ENCODE measurements at regions not wholly inside any gene's neighbourhood (a gene's known extent, or its start where the extent isn't known, plus 50 kb on each side); places are given as distances from the start of the nearest gene placed in this dataset.

GRCh38 chr3:98972720-98973119, 71.2 kb upstream of the DCBLD2 start:
- H3K27me3 ChIP-seq (ENCODE audit: low read length), result no peaks in the 10 kb centered on the region
- H4K20me1 ChIP-seq (ENCODE audit: low read depth, low read length), result no peaks in the 10 kb centered on the region
- no peak overlapping the region for H3K27ac ChIP-seq (ENCODE audit: low read depth, low read length)
- no peak overlapping the region for H3K4me3 ChIP-seq (ENCODE audit: insufficient read depth, low read length, poor library complexity, severe bottlenecking)
- no peak overlapping the region for H3K4me2 ChIP-seq (ENCODE audit: low read depth, low read length, poor library complexity, severe bottlenecking)
- no peaks in the 10 kb centered on the region for H3K9me2 ChIP-seq (replicated peaks; ENCODE audit: insufficient read depth, low read length)
- no peak for TF ChIP-seq EZH2phosphoT487 (conservative IDR thresholded peaks at IDR 0.05; ENCODE audit: low read length)
- TF ChIP-seq, protein P1, sequence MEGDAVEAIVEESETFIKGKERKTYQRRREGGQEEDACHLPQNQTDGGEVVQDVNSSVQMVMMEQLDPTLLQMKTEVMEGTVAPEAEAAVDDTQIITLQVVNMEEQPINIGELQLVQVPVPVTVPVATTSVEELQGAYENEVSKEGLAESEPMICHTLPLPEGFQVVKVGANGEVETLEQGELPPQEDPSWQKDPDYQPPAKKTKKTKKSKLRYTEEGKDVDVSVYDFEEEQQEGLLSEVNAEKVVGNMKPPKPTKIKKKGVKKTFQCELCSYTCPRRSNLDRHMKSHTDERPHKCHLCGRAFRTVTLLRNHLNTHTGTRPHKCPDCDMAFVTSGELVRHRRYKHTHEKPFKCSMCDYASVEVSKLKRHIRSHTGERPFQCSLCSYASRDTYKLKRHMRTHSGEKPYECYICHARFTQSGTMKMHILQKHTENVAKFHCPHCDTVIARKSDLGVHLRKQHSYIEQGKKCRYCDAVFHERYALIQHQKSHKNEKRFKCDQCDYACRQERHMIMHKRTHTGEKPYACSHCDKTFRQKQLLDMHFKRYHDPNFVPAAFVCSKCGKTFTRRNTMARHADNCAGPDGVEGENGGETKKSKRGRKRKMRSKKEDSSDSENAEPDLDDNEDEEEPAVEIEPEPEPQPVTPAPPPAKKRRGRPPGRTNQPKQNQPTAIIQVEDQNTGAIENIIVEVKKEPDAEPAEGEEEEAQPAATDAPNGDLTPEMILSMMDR (IDR thresholded peaks at IDR 0.05; ENCODE audit: insufficient read depth, low read length, poor library complexity, severe bottlenecking), result no peak
- H3K36me3 ChIP-seq (ENCODE audit: low read length), result no peaks in the 10 kb centered on the region
- H3K79me2 ChIP-seq (ENCODE audit: insufficient read depth, low read length), result no peaks in the 10 kb centered on the region
- no peak overlapping the region for H3K9ac ChIP-seq (ENCODE audit: low read length)
- no peaks in the 10 kb centered on the region for H3K9me3 ChIP-seq (ENCODE audit: insufficient read depth, low read length)
- no peaks in the 10 kb centered on the region for H3F3A ChIP-seq (ENCODE audit: insufficient read depth)
- H2AFZ ChIP-seq (ENCODE audit: low read depth, low read length, severe bottlenecking), result no peak overlapping the region

- Histone ChIP-seq H3K4me2 (ENCODE audit: low read depth, low read length, poor library complexity, severe bottlenecking) (no peak overlapping the region), H3K9me3 (ENCODE audit: insufficient read depth, low read length) (no peaks in the 10 kb centered on the region), H3K27me3 (ENCODE audit: low read length) (no peaks in the 10 kb centered on the region), H3K27ac (ENCODE audit: low read depth, low read length) (no peak overlapping the region), H3K9ac (ENCODE audit: low read length) (no peak overlapping the region), H3K9me2 (replicated peaks; ENCODE audit: insufficient read depth, low read length) (no peaks in the 10 kb centered on the region), H3K36me3 (ENCODE audit: low read length) (no peaks in the 10 kb centered on the region), H3K4me3 (ENCODE audit: insufficient read depth, low read length, poor library complexity, severe bottlenecking) (no peak overlapping the region), H3K79me2 (ENCODE audit: insufficient read depth, low read length) (no peaks in the 10 kb centered on the region), H3F3A (ENCODE audit: insufficient read depth) (no peaks in the 10 kb centered on the region), H4K20me1 (ENCODE audit: low read depth, low read length) (no peaks in the 10 kb centered on the region), H2AFZ (ENCODE audit: low read depth, low read length, severe bottlenecking) (no peak overlapping the region)
- TF ChIP-seq, protein P1 (IDR thresholded peaks at IDR 0.05; ENCODE audit: insufficient read depth, low read length, poor library complexity, severe bottlenecking), result no peak
- no peak for TF ChIP-seq EZH2phosphoT487 (conservative IDR thresholded peaks at IDR 0.05; ENCODE audit: low read length)
These were observed 70.7 kb upstream of the DCBLD2 start for GRCh38 chr3:98972155-98972554.

- Histone ChIP-seq H3K27me3 (ENCODE audit: low read length) (no peaks in the 10 kb centered on the region), H3K9me3 (ENCODE audit: insufficient read depth, low read length) (no peaks in the 10 kb centered on the region), H2AFZ (ENCODE audit: low read depth, low read length, severe bottlenecking) (no peak overlapping the region), H3K4me3 (ENCODE audit: insufficient read depth, low read length, poor library complexity, severe bottlenecking) (no peak overlapping the region), H3K9me2 (replicated peaks; ENCODE audit: insufficient read depth, low read length) (no peaks in the 10 kb centered on the region), H3K4me2 (ENCODE audit: low read depth, low read length, poor library complexity, severe bottlenecking) (no peak overlapping the region), H3F3A (ENCODE audit: insufficient read depth) (no peaks in the 10 kb centered on the region), H3K9ac (ENCODE audit: low read length) (no peak overlapping the region), H4K20me1 (ENCODE audit: low read depth, low read length) (no peaks in the 10 kb centered on the region), H3K36me3 (ENCODE audit: low read length) (no peaks in the 10 kb centered on the region), H3K27ac (ENCODE audit: low read depth, low read length) (no peak overlapping the region), H3K79me2 (ENCODE audit: insufficient read depth, low read length) (no peaks in the 10 kb centered on the region)
- TF ChIP-seq EZH2phosphoT487 (conservative IDR thresholded peaks at IDR 0.05; ENCODE audit: low read length), result no peak
- TF ChIP-seq, protein P1 (IDR thresholded peaks at IDR 0.05; ENCODE audit: insufficient read depth, low read length, poor library complexity, severe bottlenecking), result no peak
These were observed 69.7 kb upstream of the DCBLD2 start for GRCh38 chr3:98971169-98971681.

Data from SU-DHL-6 (cell line).